Liver (tissue), 8 donors: ENCODE measurements at regions not wholly inside any gene's neighbourhood (a gene's known extent, or its start where the extent isn't known, plus 50 kb on each side); places are given as distances from the start of the nearest gene placed in this dataset.

Experiments
- DNase-seq: peaks from one replicate; pipeline ENCODE4 v3.0.0-alpha.2; 2017; ENCODE audit warnings: low spot score
- H3K27ac ChIP-seq, 2 donors: one replicate each; pipeline ENCODE4 v1.7.0; 2013; ENCODE audit warnings: inconsistent platforms in 2 of 2, low read length in 2 of 2, control low read depth in 1 of 2, low read depth in 1 of 2, mild to moderate bottlenecking in 1 of 2
- H3K27me3 ChIP-seq, 4 donors: one replicate each; pipeline versions ENCODE4 v1.6.1 to v1.7.0; 2013; ENCODE audit warnings: low read length in 3 of 4, inconsistent platforms in 1 of 4, mild to moderate bottlenecking in 1 of 4, moderate library complexity in 1 of 4; ENCODE audit not compliant: control insufficient read depth in 4 of 4, insufficient read depth in 4 of 4
- H3K36me3 ChIP-seq, 4 donors: one replicate each; pipeline versions ENCODE4 v1.6.1 to v1.7.0; 2013; ENCODE audit warnings: low read length in 3 of 4, mild to moderate bottlenecking in 3 of 4, low read depth in 1 of 4, moderate library complexity in 1 of 4; ENCODE audit not compliant: control insufficient read depth in 4 of 4, insufficient read depth in 3 of 4
- H3K4me1 ChIP-seq, 4 donors: one replicate each; pipeline versions ENCODE4 v1.6.1 to v1.7.0; 2013; ENCODE audit warnings: low read length in 3 of 4, mild to moderate bottlenecking in 3 of 4, moderate library complexity in 1 of 4; ENCODE audit not compliant: control insufficient read depth in 4 of 4, insufficient read depth in 4 of 4
- H3K4me3 ChIP-seq, 3 donors: one replicate each; pipeline versions ENCODE4 v1.6.1 to v1.7.0; 2013; ENCODE audit warnings: low read length in 3 of 3, control low read depth in 1 of 3, low read depth in 1 of 3, mild to moderate bottlenecking in 1 of 3
- H3K9ac ChIP-seq, 2 donors: one replicate each; pipeline ENCODE4 v1.7.0; 2013; ENCODE audit warnings: low read length in 2 of 2, mild to moderate bottlenecking in 2 of 2, moderate library complexity in 2 of 2, control low read depth in 1 of 2, low read depth in 1 of 2
- H3K9me3 ChIP-seq, 4 donors: one replicate each; pipeline versions ENCODE4 v1.6.1 to v1.7.0; 2013; ENCODE audit warnings: low read length in 3 of 4; ENCODE audit not compliant: control insufficient read depth in 4 of 4
- EGR1 ChIP-seq, 2 donors: IDR thresholded peaks; 2 replicates each; pipeline ENCODE4 v1.6.1; 2016 to 2018; ENCODE audit warnings: antibody characterized with exemption in 2 of 2, low read depth in 2 of 2
- FOXA1 ChIP-seq: IDR thresholded peaks from 2 replicates; pipeline ENCODE4 v1.6.1; 2016; ENCODE audit warnings: antibody characterized with exemption
- FOXA2 ChIP-seq: IDR thresholded peaks from 2 replicates; pipeline ENCODE4 v1.6.1; 2016; ENCODE audit warnings: antibody characterized with exemption
- GABPA ChIP-seq, 2 donors: IDR thresholded peaks in 1 of 2; conservative IDR thresholded peaks in 1 of 2; 2 replicates each; pipeline ENCODE4 v1.6.1; 2016; ENCODE audit warnings: antibody characterized with exemption in 2 of 2, mild to moderate bottlenecking in 1 of 2, moderate library complexity in 1 of 2
- HNF4A ChIP-seq, 2 donors: conservative IDR thresholded peaks; 2 replicates each; pipeline ENCODE4 v1.6.1; 2016; ENCODE audit warnings: antibody characterized with exemption in 2 of 2, mild to moderate bottlenecking in 2 of 2
- HNF4G ChIP-seq: IDR thresholded peaks from 2 replicates; pipeline ENCODE4 v1.6.1; 2016; ENCODE audit warnings: antibody characterized with exemption
- JUND ChIP-seq, 2 donors: IDR thresholded peaks; 2 replicates each; pipeline ENCODE4 v1.6.1; 2016; ENCODE audit warnings: antibody characterized with exemption in 2 of 2
- NR2F2 ChIP-seq: IDR thresholded peaks from 2 replicates; pipeline ENCODE4 v1.6.1; 2016; ENCODE audit warnings: antibody characterized with exemption
- RAD21 ChIP-seq, 2 donors: IDR thresholded peaks; 2 replicates each; pipeline ENCODE4 v1.6.1; 2016; ENCODE audit warnings: antibody characterized with exemption in 2 of 2, mild to moderate bottlenecking in 2 of 2
- REST ChIP-seq: IDR thresholded peaks from 2 replicates; pipeline ENCODE4 v1.6.1; 2016; ENCODE audit warnings: antibody characterized with exemption, mild to moderate bottlenecking
- RXRA ChIP-seq, 2 donors: IDR thresholded peaks; 2 replicates each; pipeline ENCODE4 v1.6.1; 2017 to 2018; ENCODE audit warnings: antibody characterized with exemption in 2 of 2, mild to moderate bottlenecking in 1 of 2
- YY1 ChIP-seq: IDR thresholded peaks from 2 replicates; pipeline ENCODE4 v1.6.1; 2016; ENCODE audit warnings: antibody characterized with exemption, mild to moderate bottlenecking
- ZBTB33 ChIP-seq: IDR thresholded peaks from 2 replicates; pipeline ENCODE4 v1.6.1; 2016; ENCODE audit warnings: antibody characterized with exemption
- WGBS: extraction: QIAGEN DNeasy Blood & Tissue Kit; methylation state at CpG from one replicate; pipeline ENCODE4 v1.1.7; 2013; 5-methylcytosine and 5-hydroxymethylcytosine counted together
- TF ChIP-seq, protein P1 (sequence below): IDR thresholded peaks from 2 replicates; pipeline ENCODE4 v1.6.1; 2016; ENCODE audit warnings: antibody characterized with exemption
- TF ChIP-seq, protein P2 (sequence below): fragments of 150-350 bp; IDR thresholded peaks from 2 replicates; pipeline ENCODE4 v1.5.1; 2017; ENCODE audit warnings: improper control_type of control experiment, low read depth, low read length; ENCODE audit not compliant: missing input control
- donor health status: healthy.
- donor health status: healthy.
- donor health status: healthy.
- donor health status: healthy.
- donor health status: healthy.

DNA sequence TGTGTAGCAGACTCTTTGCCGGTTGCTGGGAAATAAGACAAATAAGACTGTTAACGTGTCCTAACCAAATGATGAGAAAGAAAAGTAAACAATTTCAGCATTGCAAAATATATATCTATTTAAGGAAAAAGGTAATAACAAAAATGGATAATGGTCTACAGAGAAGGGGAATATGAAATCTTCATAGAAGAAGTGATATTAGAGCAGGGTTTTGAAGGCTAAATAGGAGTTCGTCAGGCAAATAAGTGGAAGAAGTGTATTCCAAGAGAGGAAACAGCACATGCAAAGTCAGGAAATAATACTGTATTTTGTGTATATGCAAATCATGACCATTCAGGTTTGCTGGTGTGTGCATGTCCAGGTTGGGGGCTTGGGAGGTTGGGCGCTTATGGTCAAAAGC lies 55.3 kb upstream of the OSBPL3 start:
- Histone ChIP-seq H3K27ac (no peak overlapping the region), H3K27me3 (no peaks in the 10 kb centered on the region), H3K4me3 (no peak overlapping the region), H3K36me3 (no peaks in the 10 kb centered on the region), H3K9ac (no peak overlapping the region), H3K4me1 (no peaks in the 10 kb centered on the region), H3K9me3 (peaks cover 0 to 8% (median 3%) of the 10 kb centered on the region in 4 donors)
- no peak for DNase-seq
- WGBS = 66% methylated on average over 4 of the region's 4 CpGs
- TF ChIP-seq, protein P1, sequence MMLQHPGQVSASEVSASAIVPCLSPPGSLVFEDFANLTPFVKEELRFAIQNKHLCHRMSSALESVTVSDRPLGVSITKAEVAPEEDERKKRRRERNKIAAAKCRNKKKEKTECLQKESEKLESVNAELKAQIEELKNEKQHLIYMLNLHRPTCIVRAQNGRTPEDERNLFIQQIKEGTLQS = no peak
- TF ChIP-seq RXRA (IDR thresholded peaks at IDR 0.05) (no peak), GABPA (IDR thresholded peaks at IDR 0.05 in 1 of 2, conservative IDR thresholded peaks at IDR 0.05 in 1 of 2) (no peak), ZBTB33 (no peak), REST (no peak), FOXA1 (no peak), RAD21 (IDR thresholded peaks at IDR 0.05) (no peak), HNF4G (no peak), HNF4A (conservative IDR thresholded peaks at IDR 0.05) (no peak), YY1 (no peak), JUND (IDR thresholded peaks at IDR 0.05) (no peak), EGR1 (IDR thresholded peaks at IDR 0.05; ENCODE audit: low read depth in 2 of 2) (no peak), FOXA2 (no peak), NR2F2 (no peak)
- TF ChIP-seq, protein P2, sequence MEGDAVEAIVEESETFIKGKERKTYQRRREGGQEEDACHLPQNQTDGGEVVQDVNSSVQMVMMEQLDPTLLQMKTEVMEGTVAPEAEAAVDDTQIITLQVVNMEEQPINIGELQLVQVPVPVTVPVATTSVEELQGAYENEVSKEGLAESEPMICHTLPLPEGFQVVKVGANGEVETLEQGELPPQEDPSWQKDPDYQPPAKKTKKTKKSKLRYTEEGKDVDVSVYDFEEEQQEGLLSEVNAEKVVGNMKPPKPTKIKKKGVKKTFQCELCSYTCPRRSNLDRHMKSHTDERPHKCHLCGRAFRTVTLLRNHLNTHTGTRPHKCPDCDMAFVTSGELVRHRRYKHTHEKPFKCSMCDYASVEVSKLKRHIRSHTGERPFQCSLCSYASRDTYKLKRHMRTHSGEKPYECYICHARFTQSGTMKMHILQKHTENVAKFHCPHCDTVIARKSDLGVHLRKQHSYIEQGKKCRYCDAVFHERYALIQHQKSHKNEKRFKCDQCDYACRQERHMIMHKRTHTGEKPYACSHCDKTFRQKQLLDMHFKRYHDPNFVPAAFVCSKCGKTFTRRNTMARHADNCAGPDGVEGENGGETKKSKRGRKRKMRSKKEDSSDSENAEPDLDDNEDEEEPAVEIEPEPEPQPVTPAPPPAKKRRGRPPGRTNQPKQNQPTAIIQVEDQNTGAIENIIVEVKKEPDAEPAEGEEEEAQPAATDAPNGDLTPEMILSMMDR = no peak

DNA sequence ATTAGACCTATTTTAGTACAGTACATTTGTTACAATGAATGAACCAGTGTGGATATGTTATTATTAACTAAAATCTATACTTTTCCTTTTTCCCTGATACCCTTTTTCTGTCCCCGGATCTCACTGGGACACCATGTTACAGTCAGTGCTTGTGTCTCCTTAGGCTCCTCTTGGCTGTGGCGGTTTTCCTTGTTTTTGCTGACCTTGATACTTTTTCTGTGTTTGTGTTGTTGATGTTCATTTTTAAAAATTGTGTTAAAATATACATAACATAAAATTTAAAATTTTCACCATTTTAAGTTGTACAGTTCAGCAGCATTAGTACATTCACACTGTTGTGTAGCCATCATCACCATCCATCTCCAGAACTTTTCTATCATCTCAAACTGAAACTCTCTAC lies 54.2 kb upstream of the OSBPL3 start:
- TF ChIP-seq FOXA1 (no peak), HNF4A (conservative IDR thresholded peaks at IDR 0.05) (no peak), JUND (IDR thresholded peaks at IDR 0.05) (no peak), FOXA2 (no peak)
- Histone ChIP-seq H3K4me1 (no peaks in the 10 kb centered on the region), H3K4me3 (no peak overlapping the region), H3K9me3 (peaks cover 0 to 8% (median 3%) of the 10 kb centered on the region in 4 donors), H3K27ac (no peak overlapping the region), H3K36me3 (no peaks in the 10 kb centered on the region), H3K9ac (no peak overlapping the region), H3K27me3 (no peaks in the 10 kb centered on the region)
- 92% methylated on average over 2 of the region's 2 CpGs for WGBS
- no peak for DNase-seq
